Fibroblast of lung (primary cell): ENCODE measurements at regions not wholly inside any gene's neighbourhood (a gene's known extent, or its start where the extent isn't known, plus 50 kb on each side); places are given as distances from the start of the nearest gene placed in this dataset.

Experiments
- CTCF ChIP-seq, 2 donors: IDR thresholded peaks in 1 of 2; conservative IDR thresholded peaks in 1 of 2; 1 replicate in 1 of 2; 2 replicates in 1 of 2; pipeline ENCODE4 v1.5.1; 2011 to 2012; ENCODE audit warnings: low read length in 2 of 2, control low read depth in 1 of 2, inconsistent platforms in 1 of 2, low read depth in 1 of 2, mild to moderate bottlenecking in 1 of 2
- EZH2 ChIP-seq: IDR thresholded peaks from 2 replicates; pipeline ENCODE4 v1.5.1; 2012; ENCODE audit warnings: low read length, control low read depth, mild to moderate bottlenecking; ENCODE audit errors: missing control alignments

- no peak for TF ChIP-seq CTCF (conservative IDR thresholded peaks at IDR 0.05 in 1 of 2, IDR thresholded peaks at IDR 0.05 in 1 of 2; ENCODE audit: low read depth in 1 of 2, low read length in 2 of 2)
- TF ChIP-seq EZH2, result no peak
Measured at GRCh38 chr12:98174428-98174809, 341.0 kb upstream of the TMPO start.
